CD14-positive monocyte (primary cell): ENCODE measurements at regions not wholly inside any gene's neighbourhood (a gene's known extent, or its start where the extent isn't known, plus 50 kb on each side); places are given as distances from the start of the nearest gene placed in this dataset.

Experiments
- DNase-seq, 3 donors: peaks; one replicate each; pipeline ENCODE4 v3.0.0-alpha.2; 2011 to 2022
- H2AFZ ChIP-seq: 2 replicates; pipeline ENCODE4 v1.6.0; 2012; ENCODE audit warnings: mild to moderate bottlenecking, low read depth, low read length, inconsistent platforms; ENCODE audit not compliant: insufficient read depth, poor library complexity, severe bottlenecking
- H3K27ac ChIP-seq, 2 donors: 1 replicate in 1 of 2; 2 replicates in 1 of 2; pipeline ENCODE4 v1.5.1; 2012 to 2013; ENCODE audit warnings: low read length in 2 of 2, control low read depth in 1 of 2, inconsistent platforms in 1 of 2, low read depth in 1 of 2, mild to moderate bottlenecking in 1 of 2
- H3K27me3 ChIP-seq, 2 donors: one replicate each; pipeline versions ENCODE4 v1.6.0 to v1.6.1; 2011 to 2013; ENCODE audit warnings: low read length in 2 of 2; ENCODE audit not compliant: control insufficient read depth in 2 of 2, insufficient read depth in 2 of 2
- H3K36me3 ChIP-seq, 2 donors: replicated peaks in 1 of 2; 1 replicate in 1 of 2; 2 replicates in 1 of 2; pipeline versions ENCODE4 v1.5.1 to v1.6.1; 2012 to 2013; ENCODE audit warnings: low read length in 2 of 2, control low read depth in 1 of 2, inconsistent platforms in 1 of 2, mild to moderate bottlenecking in 1 of 2; ENCODE audit not compliant: insufficient read depth in 2 of 2, control insufficient read depth in 1 of 2
- H3K4me1 ChIP-seq, 2 donors: 1 replicate in 1 of 2; 2 replicates in 1 of 2; pipeline versions ENCODE4 v1.5.1 to v1.6.1; 2012 to 2013; ENCODE audit warnings: low read length in 2 of 2, control low read depth in 1 of 2, inconsistent platforms in 1 of 2, mild to moderate bottlenecking in 1 of 2, moderate library complexity in 1 of 2; ENCODE audit not compliant: insufficient read depth in 2 of 2, control insufficient read depth in 1 of 2
- H3K4me2 ChIP-seq: replicated peaks from 2 replicates; pipeline ENCODE3; 2012; ENCODE audit warnings: low read length, moderate library complexity, mild to moderate bottlenecking; ENCODE audit not compliant: poor library complexity, severe bottlenecking; ENCODE audit errors: extremely low read depth
- H3K4me3 ChIP-seq, 3 experiments: fragments of 200-600 bp in 1 of 3; sonication (generic) in 1 of 3; replicated peaks in 1 of 3; 1 replicate in 2 of 3; 2 replicates in 1 of 3; pipeline ENCODE4 v1.5.1; 2011 to 2013; ENCODE audit warnings: low read length in 3 of 3, mild to moderate bottlenecking in 3 of 3, control low read depth in 2 of 3, low read depth in 2 of 3, inconsistent platforms in 1 of 3, moderate library complexity in 1 of 3
- H3K79me2 ChIP-seq: 2 replicates; pipeline ENCODE4 v1.6.0; 2012; ENCODE audit warnings: mild to moderate bottlenecking, control low read depth, inconsistent platforms, low read length, moderate library complexity; ENCODE audit not compliant: insufficient read depth
- H3K9ac ChIP-seq: 2 replicates; pipeline ENCODE4 v1.6.0; 2017; ENCODE audit warnings: low read length, mild to moderate bottlenecking; ENCODE audit not compliant: insufficient read depth, poor library complexity, severe bottlenecking
- H3K9me3 ChIP-seq, 2 donors: replicated peaks in 1 of 2; 1 replicate in 1 of 2; 2 replicates in 1 of 2; pipeline versions ENCODE4 v1.5.1 to v1.6.1; 2012 to 2013; ENCODE audit warnings: low read length in 2 of 2, control low read depth in 1 of 2; ENCODE audit not compliant: control insufficient read depth in 1 of 2, insufficient read depth in 1 of 2
- H4K20me1 ChIP-seq: 2 replicates; pipeline ENCODE4 v1.6.0; 2012; ENCODE audit warnings: mild to moderate bottlenecking, low read length, control low read depth, moderate library complexity; ENCODE audit not compliant: insufficient read depth
- H3K27ac Mint-ChIP-seq, 7 donors: one replicate each; pipeline ENCODE4 v1.8.0; 2020; ENCODE audit warnings: mild to moderate bottlenecking in 7 of 7, mixed read lengths in 7 of 7, moderate library complexity in 6 of 7, inconsistent platforms in 2 of 7
- H3K27me3 Mint-ChIP-seq, 3 donors: one replicate each; pipeline ENCODE4 v1.8.0; 2021 to 2022; ENCODE audit warnings: low read depth in 3 of 3, mild to moderate bottlenecking in 3 of 3, mixed read lengths in 3 of 3, moderate library complexity in 3 of 3, inconsistent platforms in 1 of 3
- H3K36me3 Mint-ChIP-seq, 2 donors: one replicate each; pipeline ENCODE4 v1.8.0; 2020; ENCODE audit warnings: mixed read lengths in 2 of 2, inconsistent platforms in 1 of 2, mild to moderate bottlenecking in 1 of 2
- H3K4me1 Mint-ChIP-seq: one replicate; pipeline ENCODE4 v1.8.0; 2020; ENCODE audit warnings: mild to moderate bottlenecking, mixed read lengths
- H3K4me3 Mint-ChIP-seq, 2 donors: one replicate each; pipeline ENCODE4 v1.8.0; 2020; ENCODE audit warnings: mild to moderate bottlenecking in 2 of 2, mixed read lengths in 2 of 2, moderate library complexity in 1 of 2
- H3K9me3 Mint-ChIP-seq, 7 donors: one replicate each; pipeline ENCODE4 v1.8.0; 2020 to 2022; ENCODE audit warnings: mixed read lengths in 7 of 7, mild to moderate bottlenecking in 6 of 7, moderate library complexity in 6 of 7, inconsistent platforms in 2 of 7
- CTCF ChIP-seq: fragments of 200-600 bp; IDR thresholded peaks from one replicate; pipeline ENCODE4 v1.8.0; 2022; ENCODE audit warnings: antibody characterized with exemption, mild to moderate bottlenecking
- WGBS: methylation state at CpG from one replicate; pipeline ENCODE4 v1.1.5; 2013; ENCODE audit warnings: missing lambda C conversion rate; ENCODE audit not compliant: insufficient coverage; 5-methylcytosine and 5-hydroxymethylcytosine counted together
- intact Hi-C, 2 donors: fragments of 100-400 bp; cut with micrococcal nuclease; formaldehyde crosslinking; loops; one replicate each; pipeline versions ENCODE4 v1.15.0 to v1.15.1; 2023

- H3K4me1 Mint-ChIP-seq = no peaks in the 10 kb centered on the region
- H3K9ac ChIP-seq = no peak overlapping the region
- TF ChIP-seq CTCF = no peak
- H3K4me3 Mint-ChIP-seq = no peak overlapping the region
- intact Hi-C loops = no loop called here
- no peak overlapping the region for H3K27ac ChIP-seq
- no peak for DNase-seq
- H3K27me3 ChIP-seq = no peaks in the 10 kb centered on the region
- H3K9me3 ChIP-seq = no peaks in the 10 kb centered on the region
- no peak overlapping the region for H3K4me2 ChIP-seq
- H3K27me3 Mint-ChIP-seq = no peaks in the 10 kb centered on the region
- H3K36me3 ChIP-seq = no peaks in the 10 kb centered on the region
- H3K9me3 Mint-ChIP-seq = peaks cover 0 to 7% (median 2%) of the 10 kb centered on the region in 7 donors
- no peak overlapping the region for H2AFZ ChIP-seq
- no peak overlapping the region for H3K4me3 ChIP-seq
- no peaks in the 10 kb centered on the region for H3K79me2 ChIP-seq
- H3K27ac Mint-ChIP-seq = no peak overlapping the region
- H4K20me1 ChIP-seq = no peaks in the 10 kb centered on the region
- no peaks in the 10 kb centered on the region for H3K4me1 ChIP-seq
- WGBS = no CpG with 5 or more reads among the region's 3 CpGs
- H3K36me3 Mint-ChIP-seq = no peaks in the 10 kb centered on the region
Measured at GRCh38 chr15:47294765-47295259, 422.5 kb upstream of the SEMA6D start.

- Histone ChIP-seq H4K20me1 (no peaks in the 10 kb centered on the region), H3K4me1 (no peaks in the 10 kb centered on the region), H3K79me2 (no peaks in the 10 kb centered on the region), H3K9me3 (no peaks in the 10 kb centered on the region), H2AFZ (no peak overlapping the region), H3K4me3 (no peak overlapping the region), H3K36me3 (no peaks in the 10 kb centered on the region), H3K4me2 (no peak overlapping the region), H3K9ac (no peak overlapping the region), H3K27me3 (no peaks in the 10 kb centered on the region), H3K27ac (no peak overlapping the region)
- Mint-ChIP-seq H3K9me3 (peaks cover 0 to 7% (median 2%) of the 10 kb centered on the region in 7 donors), H3K4me1 (no peaks in the 10 kb centered on the region), H3K27me3 (no peaks in the 10 kb centered on the region), H3K36me3 (no peaks in the 10 kb centered on the region), H3K27ac (no peak overlapping the region), H3K4me3 (no peak overlapping the region)
- no peak for DNase-seq
- WGBS = no CpG with 5 or more reads among the region's 4 CpGs
- intact Hi-C loops = no loop called here
- no peak for TF ChIP-seq CTCF
Measured at GRCh38 chr15:47296881-47297280, 420.4 kb upstream of the SEMA6D start.
